ENCODE measurements at regions not wholly inside any gene's neighbourhood (a gene's known extent, or its start where the extent isn't known, plus 50 kb on each side); places are given as distances from the start of the nearest gene placed in this dataset.

DNA sequence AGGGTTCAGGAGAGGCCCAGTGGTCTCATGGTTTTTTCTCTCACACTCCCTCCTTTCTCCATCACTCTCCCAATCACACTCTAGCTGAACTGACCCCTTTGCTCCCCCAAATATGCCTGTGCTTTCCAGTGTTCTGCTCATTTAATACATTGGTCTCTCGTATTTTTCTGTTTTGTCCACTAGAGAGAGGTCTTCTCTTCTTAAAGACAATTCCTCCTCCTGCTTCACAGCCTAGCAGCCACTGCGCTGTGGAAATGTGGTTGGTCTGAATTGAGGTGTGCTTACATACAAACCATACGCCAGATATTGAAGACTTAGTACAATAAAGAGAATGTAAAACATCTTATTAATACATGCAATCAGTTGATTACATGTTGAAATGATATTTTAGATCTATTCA, 60.6 kb upstream of the XCR1 start:
- TF ChIP-seq, protein P1, sequence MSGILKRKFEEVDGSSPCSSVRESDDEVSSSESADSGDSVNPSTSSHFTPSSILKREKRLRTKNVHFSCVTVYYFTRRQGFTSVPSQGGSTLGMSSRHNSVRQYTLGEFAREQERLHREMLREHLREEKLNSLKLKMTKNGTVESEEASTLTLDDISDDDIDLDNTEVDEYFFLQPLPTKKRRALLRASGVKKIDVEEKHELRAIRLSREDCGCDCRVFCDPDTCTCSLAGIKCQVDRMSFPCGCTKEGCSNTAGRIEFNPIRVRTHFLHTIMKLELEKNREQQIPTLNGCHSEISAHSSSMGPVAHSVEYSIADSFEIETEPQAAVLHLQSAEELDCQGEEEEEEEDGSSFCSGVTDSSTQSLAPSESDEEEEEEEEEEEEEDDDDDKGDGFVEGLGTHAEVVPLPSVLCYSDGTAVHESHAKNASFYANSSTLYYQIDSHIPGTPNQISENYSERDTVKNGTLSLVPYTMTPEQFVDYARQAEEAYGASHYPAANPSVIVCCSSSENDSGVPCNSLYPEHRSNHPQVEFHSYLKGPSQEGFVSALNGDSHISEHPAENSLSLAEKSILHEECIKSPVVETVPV (CRISPR knock-in tag; IDR thresholded peaks at IDR 0.05) = no peak
- TF ChIP-seq BACH2 (CRISPR knock-in tag; IDR thresholded peaks at IDR 0.05; ENCODE audit: borderline replicate concordance) (no peak), ZFP30 (CRISPR knock-in tag; IDR thresholded peaks at IDR 0.05) (no peak), ZNF8 (CRISPR knock-in tag; IDR thresholded peaks at IDR 0.05) (no peak), ZNF565 (CRISPR knock-in tag; conservative IDR thresholded peaks at IDR 0.05; ENCODE audit: low read depth) (no peak), ZNF70 (CRISPR knock-in tag; IDR thresholded peaks at IDR 0.05) (no peak), SNAI2 (CRISPR knock-in tag; IDR thresholded peaks at IDR 0.05) (no peak), ARNTL (CRISPR knock-in tag; IDR thresholded peaks at IDR 0.05; ENCODE audit: borderline replicate concordance, low read depth) (no peak), ZFP3 (CRISPR knock-in tag; IDR thresholded peaks at IDR 0.05) (no peak)
- TF ChIP-seq, protein P2, sequence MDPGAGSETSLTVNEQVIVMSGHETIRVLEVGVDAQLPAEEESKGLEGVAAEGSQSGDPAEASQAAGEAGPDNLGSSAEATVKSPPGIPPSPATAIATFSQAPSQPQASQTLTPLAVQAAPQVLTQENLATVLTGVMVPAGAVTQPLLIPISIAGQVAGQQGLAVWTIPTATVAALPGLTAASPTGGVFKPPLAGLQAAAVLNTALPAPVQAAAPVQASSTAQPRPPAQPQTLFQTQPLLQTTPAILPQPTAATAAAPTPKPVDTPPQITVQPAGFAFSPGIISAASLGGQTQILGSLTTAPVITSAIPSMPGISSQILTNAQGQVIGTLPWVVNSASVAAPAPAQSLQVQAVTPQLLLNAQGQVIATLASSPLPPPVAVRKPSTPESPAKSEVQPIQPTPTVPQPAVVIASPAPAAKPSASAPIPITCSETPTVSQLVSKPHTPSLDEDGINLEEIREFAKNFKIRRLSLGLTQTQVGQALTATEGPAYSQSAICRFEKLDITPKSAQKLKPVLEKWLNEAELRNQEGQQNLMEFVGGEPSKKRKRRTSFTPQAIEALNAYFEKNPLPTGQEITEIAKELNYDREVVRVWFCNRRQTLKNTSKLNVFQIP (CRISPR knock-in tag; IDR thresholded peaks at IDR 0.05; ENCODE audit: borderline replicate concordance, low read depth) = no peak
- no peak for ATAC-seq

DNA sequence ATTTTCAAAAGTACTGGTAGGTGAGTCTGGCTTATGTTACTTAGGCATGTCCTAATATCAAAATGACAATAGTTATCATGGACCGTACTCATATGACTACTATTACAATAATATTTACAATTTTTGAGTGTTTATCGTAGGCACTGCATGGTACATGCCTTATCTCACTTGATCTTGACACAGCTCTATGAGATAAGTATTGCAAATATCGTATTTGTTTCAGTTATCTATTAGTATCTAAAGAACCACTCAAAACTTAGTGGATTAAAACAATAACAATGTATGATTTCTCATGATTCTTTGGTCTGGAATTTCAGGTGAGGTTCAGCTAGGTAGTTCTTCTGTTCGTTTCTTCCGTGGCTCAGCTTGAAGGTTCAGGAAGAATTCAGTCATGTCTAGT, 59.7 kb upstream of the XCR1 start:
- TF ChIP-seq ZNF70 (CRISPR knock-in tag; IDR thresholded peaks at IDR 0.05) = no peak
- TF ChIP-seq RARB (CRISPR knock-in tag; IDR thresholded peaks at IDR 0.05) = no peak
- no peak for TF ChIP-seq ESRRG (CRISPR knock-in tag; IDR thresholded peaks at IDR 0.05)
- TF ChIP-seq GLIS3 (CRISPR knock-in tag; IDR thresholded peaks at IDR 0.05) = no peak
- TF ChIP-seq, protein P3, sequence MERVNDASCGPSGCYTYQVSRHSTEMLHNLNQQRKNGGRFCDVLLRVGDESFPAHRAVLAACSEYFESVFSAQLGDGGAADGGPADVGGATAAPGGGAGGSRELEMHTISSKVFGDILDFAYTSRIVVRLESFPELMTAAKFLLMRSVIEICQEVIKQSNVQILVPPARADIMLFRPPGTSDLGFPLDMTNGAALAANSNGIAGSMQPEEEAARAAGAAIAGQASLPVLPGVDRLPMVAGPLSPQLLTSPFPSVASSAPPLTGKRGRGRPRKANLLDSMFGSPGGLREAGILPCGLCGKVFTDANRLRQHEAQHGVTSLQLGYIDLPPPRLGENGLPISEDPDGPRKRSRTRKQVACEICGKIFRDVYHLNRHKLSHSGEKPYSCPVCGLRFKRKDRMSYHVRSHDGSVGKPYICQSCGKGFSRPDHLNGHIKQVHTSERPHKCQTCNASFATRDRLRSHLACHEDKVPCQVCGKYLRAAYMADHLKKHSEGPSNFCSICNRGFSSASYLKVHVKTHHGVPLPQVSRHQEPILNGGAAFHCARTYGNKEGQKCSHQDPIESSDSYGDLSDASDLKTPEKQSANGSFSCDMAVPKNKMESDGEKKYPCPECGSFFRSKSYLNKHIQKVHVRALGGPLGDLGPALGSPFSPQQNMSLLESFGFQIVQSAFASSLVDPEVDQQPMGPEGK (CRISPR knock-in tag; IDR thresholded peaks at IDR 0.05; ENCODE audit: borderline replicate concordance) = no peak
- TF ChIP-seq, protein P2 (CRISPR knock-in tag; IDR thresholded peaks at IDR 0.05; ENCODE audit: borderline replicate concordance, low read depth) = no peak
- TF ChIP-seq ZFP3 (CRISPR knock-in tag; IDR thresholded peaks at IDR 0.05) = no peak
- no peak for TF ChIP-seq CSDC2 (CRISPR knock-in tag; IDR thresholded peaks at IDR 0.05)
- TF ChIP-seq OSR1 (CRISPR knock-in tag; IDR thresholded peaks at IDR 0.05) = no peak
- TF ChIP-seq, protein P4, sequence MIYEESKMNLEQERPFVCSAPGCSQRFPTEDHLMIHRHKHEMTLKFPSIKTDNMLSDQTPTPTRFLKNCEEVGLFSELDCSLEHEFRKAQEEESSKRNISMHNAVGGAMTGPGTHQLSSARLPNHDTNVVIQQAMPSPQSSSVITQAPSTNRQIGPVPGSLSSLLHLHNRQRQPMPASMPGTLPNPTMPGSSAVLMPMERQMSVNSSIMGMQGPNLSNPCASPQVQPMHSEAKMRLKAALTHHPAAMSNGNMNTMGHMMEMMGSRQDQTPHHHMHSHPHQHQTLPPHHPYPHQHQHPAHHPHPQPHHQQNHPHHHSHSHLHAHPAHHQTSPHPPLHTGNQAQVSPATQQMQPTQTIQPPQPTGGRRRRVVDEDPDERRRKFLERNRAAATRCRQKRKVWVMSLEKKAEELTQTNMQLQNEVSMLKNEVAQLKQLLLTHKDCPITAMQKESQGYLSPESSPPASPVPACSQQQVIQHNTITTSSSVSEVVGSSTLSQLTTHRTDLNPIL (CRISPR knock-in tag; IDR thresholded peaks at IDR 0.05; ENCODE audit: low read depth) = no peak
- no peak for TF ChIP-seq ARNTL (CRISPR knock-in tag; IDR thresholded peaks at IDR 0.05; ENCODE audit: borderline replicate concordance, low read depth)
- TF ChIP-seq, protein P5, sequence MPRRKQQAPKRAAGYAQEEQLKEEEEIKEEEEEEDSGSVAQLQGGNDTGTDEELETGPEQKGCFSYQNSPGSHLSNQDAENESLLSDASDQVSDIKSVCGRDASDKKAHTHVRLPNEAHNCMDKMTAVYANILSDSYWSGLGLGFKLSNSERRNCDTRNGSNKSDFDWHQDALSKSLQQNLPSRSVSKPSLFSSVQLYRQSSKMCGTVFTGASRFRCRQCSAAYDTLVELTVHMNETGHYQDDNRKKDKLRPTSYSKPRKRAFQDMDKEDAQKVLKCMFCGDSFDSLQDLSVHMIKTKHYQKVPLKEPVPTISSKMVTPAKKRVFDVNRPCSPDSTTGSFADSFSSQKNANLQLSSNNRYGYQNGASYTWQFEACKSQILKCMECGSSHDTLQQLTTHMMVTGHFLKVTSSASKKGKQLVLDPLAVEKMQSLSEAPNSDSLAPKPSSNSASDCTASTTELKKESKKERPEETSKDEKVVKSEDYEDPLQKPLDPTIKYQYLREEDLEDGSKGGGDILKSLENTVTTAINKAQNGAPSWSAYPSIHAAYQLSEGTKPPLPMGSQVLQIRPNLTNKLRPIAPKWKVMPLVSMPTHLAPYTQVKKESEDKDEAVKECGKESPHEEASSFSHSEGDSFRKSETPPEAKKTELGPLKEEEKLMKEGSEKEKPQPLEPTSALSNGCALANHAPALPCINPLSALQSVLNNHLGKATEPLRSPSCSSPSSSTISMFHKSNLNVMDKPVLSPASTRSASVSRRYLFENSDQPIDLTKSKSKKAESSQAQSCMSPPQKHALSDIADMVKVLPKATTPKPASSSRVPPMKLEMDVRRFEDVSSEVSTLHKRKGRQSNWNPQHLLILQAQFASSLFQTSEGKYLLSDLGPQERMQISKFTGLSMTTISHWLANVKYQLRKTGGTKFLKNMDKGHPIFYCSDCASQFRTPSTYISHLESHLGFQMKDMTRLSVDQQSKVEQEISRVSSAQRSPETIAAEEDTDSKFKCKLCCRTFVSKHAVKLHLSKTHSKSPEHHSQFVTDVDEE (CRISPR knock-in tag; IDR thresholded peaks at IDR 0.05) = no peak
- TF ChIP-seq, protein P1 (CRISPR knock-in tag; IDR thresholded peaks at IDR 0.05) = no peak
- TF ChIP-seq TOX (CRISPR knock-in tag; IDR thresholded peaks at IDR 0.05; ENCODE audit: borderline replicate concordance) = no peak
- no peak for TF ChIP-seq ZFP30 (CRISPR knock-in tag; IDR thresholded peaks at IDR 0.05)
- no peak for TF ChIP-seq PPARA (CRISPR knock-in tag; IDR thresholded peaks at IDR 0.05; ENCODE audit: borderline replicate concordance)
- TF ChIP-seq ZNF565 (CRISPR knock-in tag; conservative IDR thresholded peaks at IDR 0.05; ENCODE audit: low read depth) = no peak
- no peak for TF ChIP-seq ZNF8 (CRISPR knock-in tag; IDR thresholded peaks at IDR 0.05)
- no peak for TF ChIP-seq TCF4 (CRISPR knock-in tag; IDR thresholded peaks at IDR 0.05; ENCODE audit: borderline replicate concordance)
- no peak for TF ChIP-seq BACH2 (CRISPR knock-in tag; IDR thresholded peaks at IDR 0.05; ENCODE audit: borderline replicate concordance)
- ATAC-seq = no peak
